ENCODE measurements at regions not wholly inside any gene's neighbourhood (a gene's known extent, or its start where the extent isn't known, plus 50 kb on each side); places are given as distances from the start of the nearest gene placed in this dataset.
"Not testable (repeated sequence)": the region's sequence is repeated elsewhere in the genome, so short reads cannot be mapped to it uniquely, and the experiment has no call there.

GRCh38 chr2:217357886-217358620 lies 498.2 kb upstream of the TNP1 start:
- TF ChIP-seq, protein P1, sequence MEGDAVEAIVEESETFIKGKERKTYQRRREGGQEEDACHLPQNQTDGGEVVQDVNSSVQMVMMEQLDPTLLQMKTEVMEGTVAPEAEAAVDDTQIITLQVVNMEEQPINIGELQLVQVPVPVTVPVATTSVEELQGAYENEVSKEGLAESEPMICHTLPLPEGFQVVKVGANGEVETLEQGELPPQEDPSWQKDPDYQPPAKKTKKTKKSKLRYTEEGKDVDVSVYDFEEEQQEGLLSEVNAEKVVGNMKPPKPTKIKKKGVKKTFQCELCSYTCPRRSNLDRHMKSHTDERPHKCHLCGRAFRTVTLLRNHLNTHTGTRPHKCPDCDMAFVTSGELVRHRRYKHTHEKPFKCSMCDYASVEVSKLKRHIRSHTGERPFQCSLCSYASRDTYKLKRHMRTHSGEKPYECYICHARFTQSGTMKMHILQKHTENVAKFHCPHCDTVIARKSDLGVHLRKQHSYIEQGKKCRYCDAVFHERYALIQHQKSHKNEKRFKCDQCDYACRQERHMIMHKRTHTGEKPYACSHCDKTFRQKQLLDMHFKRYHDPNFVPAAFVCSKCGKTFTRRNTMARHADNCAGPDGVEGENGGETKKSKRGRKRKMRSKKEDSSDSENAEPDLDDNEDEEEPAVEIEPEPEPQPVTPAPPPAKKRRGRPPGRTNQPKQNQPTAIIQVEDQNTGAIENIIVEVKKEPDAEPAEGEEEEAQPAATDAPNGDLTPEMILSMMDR (IDR thresholded peaks at IDR 0.05; ENCODE audit: insufficient read depth, low read length, poor library complexity, severe bottlenecking) = no peak
- H3K4me3 ChIP-seq (ENCODE audit: low read depth, low read length) = no peak overlapping the region
- no peaks in the 10 kb centered on the region for H3K27me3 ChIP-seq (ENCODE audit: control insufficient read depth, insufficient read depth, low read length)
- DNase-seq (ENCODE audit: low read depth) = no peak
- H3K36me3 ChIP-seq (ENCODE audit: control insufficient read depth, insufficient read depth, low read length) = no peaks in the 10 kb centered on the region

DNA sequence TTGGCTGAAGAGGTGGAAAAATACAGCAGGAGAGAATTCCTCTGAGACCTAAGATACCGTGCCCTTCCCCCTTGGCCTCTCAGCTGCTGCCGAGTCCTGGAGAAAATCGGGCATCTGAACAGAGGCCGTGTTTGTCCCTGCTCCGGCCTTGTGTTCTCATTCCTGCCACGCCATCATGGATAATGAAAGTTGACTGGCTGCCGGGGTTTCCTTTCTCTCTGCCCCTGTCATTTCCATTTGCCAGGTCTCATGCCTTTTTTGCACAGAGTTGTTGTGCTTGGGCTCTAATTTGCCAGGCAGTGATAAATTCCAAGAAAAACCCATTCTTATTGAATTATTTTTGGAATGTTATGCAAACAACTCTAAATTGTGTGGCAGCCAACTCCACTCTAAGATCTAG lies 496.9 kb upstream of the TNP1 start:
- DNase-seq (ENCODE audit: low read depth) = no peak
- H3K4me3 ChIP-seq (ENCODE audit: low read depth, low read length) = no peak overlapping the region
- TF ChIP-seq, protein P1 (IDR thresholded peaks at IDR 0.05; ENCODE audit: insufficient read depth, low read length, poor library complexity, severe bottlenecking) = no peak
- H3K36me3 ChIP-seq (ENCODE audit: control insufficient read depth, insufficient read depth, low read length) = no peaks in the 10 kb centered on the region
- H3K27me3 ChIP-seq (ENCODE audit: control insufficient read depth, insufficient read depth, low read length) = no peaks in the 10 kb centered on the region

DNA sequence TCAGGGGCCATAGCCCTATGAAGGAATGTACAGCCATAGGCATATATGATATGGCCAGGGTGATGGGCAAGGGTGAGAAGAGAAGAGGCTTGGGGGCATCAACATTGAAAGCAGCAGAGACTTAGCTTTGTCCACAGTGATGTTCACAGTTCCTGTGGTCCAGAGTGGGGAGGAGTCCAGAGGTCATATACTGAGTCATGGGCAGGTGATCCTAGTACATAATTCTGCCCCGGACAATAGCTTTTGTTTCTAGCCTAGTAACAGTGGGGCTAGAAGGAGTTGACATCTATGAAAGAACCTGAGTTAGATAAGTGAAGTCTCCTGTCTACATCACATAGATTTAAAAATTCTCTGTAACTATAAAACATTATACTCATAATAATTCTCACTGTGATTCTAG lies 496.3 kb upstream of the TNP1 start:
- Histone ChIP-seq H3K4me3 (ENCODE audit: low read depth, low read length) (no peak overlapping the region), H3K27me3 (ENCODE audit: control insufficient read depth, insufficient read depth, low read length) (no peaks in the 10 kb centered on the region), H3K36me3 (ENCODE audit: control insufficient read depth, insufficient read depth, low read length) (no peaks in the 10 kb centered on the region)
- DNase-seq (ENCODE audit: low read depth) = no peak
- TF ChIP-seq, protein P1 (IDR thresholded peaks at IDR 0.05; ENCODE audit: insufficient read depth, low read length, poor library complexity, severe bottlenecking) = no peak

- Histone ChIP-seq H3K36me3 (ENCODE audit: control insufficient read depth, insufficient read depth, low read length) (no peaks in the 10 kb centered on the region), H3K27me3 (ENCODE audit: control insufficient read depth, insufficient read depth, low read length) (no peaks in the 10 kb centered on the region), H3K4me3 (ENCODE audit: low read depth, low read length) (no peak overlapping the region)
- no peak for DNase-seq (ENCODE audit: low read depth)
- TF ChIP-seq, protein P1 (IDR thresholded peaks at IDR 0.05; ENCODE audit: insufficient read depth, low read length, poor library complexity, severe bottlenecking) = no peak
Observed at GRCh38 chr2:217353591-217353990, 493.7 kb upstream of the TNP1 start.

- DNase-seq (ENCODE audit: low read depth) = no peak
- H3K36me3 ChIP-seq (ENCODE audit: control insufficient read depth, insufficient read depth, low read length) = no peaks in the 10 kb centered on the region
- TF ChIP-seq, protein P1 (IDR thresholded peaks at IDR 0.05; ENCODE audit: insufficient read depth, low read length, poor library complexity, severe bottlenecking) = no peak
- no peak overlapping the region for H3K4me3 ChIP-seq (ENCODE audit: low read depth, low read length)
- H3K27me3 ChIP-seq (ENCODE audit: control insufficient read depth, insufficient read depth, low read length) = no peaks in the 10 kb centered on the region
Observed at GRCh38 chr2:217351378-217351777, 491.5 kb upstream of the TNP1 start.

GRCh38 chr2:217349251-217349650 lies 489.4 kb upstream of the TNP1 start:
- TF ChIP-seq, protein P1 (IDR thresholded peaks at IDR 0.05; ENCODE audit: insufficient read depth, low read length, poor library complexity, severe bottlenecking) = no peak
- Histone ChIP-seq H3K36me3 (ENCODE audit: control insufficient read depth, insufficient read depth, low read length) (no peaks in the 10 kb centered on the region), H3K27me3 (ENCODE audit: control insufficient read depth, insufficient read depth, low read length) (no peaks in the 10 kb centered on the region), H3K4me3 (ENCODE audit: low read depth, low read length) (no peak overlapping the region)
- no peak for DNase-seq (ENCODE audit: low read depth)

DNA sequence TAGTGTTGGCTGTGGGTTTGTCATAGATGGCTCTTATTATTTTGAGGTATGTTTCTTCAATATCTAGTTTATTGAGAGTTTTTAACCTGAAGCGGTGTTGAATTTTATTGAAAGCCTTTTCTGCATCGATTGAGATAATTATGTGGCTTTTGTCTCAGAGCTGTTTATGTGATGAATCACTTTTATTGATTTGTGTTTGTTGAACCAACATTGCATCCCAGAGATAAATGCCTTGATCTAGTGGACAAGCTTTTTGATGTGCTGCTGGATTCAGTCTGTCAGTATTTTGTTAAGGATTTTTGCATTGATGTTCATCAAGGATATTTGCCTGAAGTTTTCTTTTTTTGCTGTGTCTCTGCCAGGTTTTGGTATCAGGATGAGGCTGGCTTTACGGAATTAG lies 487.8 kb upstream of the TNP1 start:
- DNase-seq (ENCODE audit: low read depth); H3K27me3 ChIP-seq (ENCODE audit: control insufficient read depth, insufficient read depth, low read length); H3K36me3 ChIP-seq (ENCODE audit: control insufficient read depth, insufficient read depth, low read length): not testable (repeated sequence)

GRCh38 chr2:217346043-217346442 lies 486.2 kb upstream of the TNP1 start:
- not testable (repeated sequence) for H3K27me3 ChIP-seq (ENCODE audit: control insufficient read depth, insufficient read depth, low read length); DNase-seq (ENCODE audit: low read depth); H3K4me3 ChIP-seq (ENCODE audit: low read depth, low read length); H3K36me3 ChIP-seq (ENCODE audit: control insufficient read depth, insufficient read depth, low read length)

More for the DNA sequence above, 487.8 kb upstream of the TNP1 start:
- H3K4me3 ChIP-seq (ENCODE audit: low read depth, low read length) = not testable (repeated sequence)
